ENCODE measurements at regions not wholly inside any gene's neighbourhood (a gene's known extent, or its start where the extent isn't known, plus 50 kb on each side); places are given as distances from the start of the nearest gene placed in this dataset.
A peak's percentile ranks its signal among the peaks of the same experiment; 100 is the strongest.
"Not testable (repeated sequence)": the region's sequence is repeated elsewhere in the genome, so short reads cannot be mapped to it uniquely, and the experiment has no call there.

DNA sequence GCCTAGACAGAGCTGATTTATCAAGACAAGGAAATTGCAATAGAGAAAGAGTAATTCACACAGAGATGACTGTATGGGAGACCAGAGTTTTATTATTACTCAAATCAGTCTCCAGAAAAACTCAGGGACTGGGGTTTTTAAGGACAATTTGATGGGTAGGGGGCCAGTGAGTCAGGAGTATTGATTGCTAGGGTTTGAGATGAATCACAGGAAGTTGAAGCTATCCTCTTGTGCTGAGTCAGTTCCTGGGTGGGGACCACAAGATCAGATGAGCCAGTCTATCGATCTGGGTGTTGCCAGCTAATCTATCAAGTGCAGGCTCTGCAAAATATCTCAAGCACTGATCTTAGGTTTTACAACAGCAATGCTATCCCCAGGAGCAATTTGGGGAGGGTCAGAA, 87.4 kb upstream of the TGIF2LY start:
- H3K4me1 ChIP-seq; H3K9me3 ChIP-seq; DNase-seq; H3K27me3 ChIP-seq; intact Hi-C loops (cut with DNase I); H3K36me3 ChIP-seq; H3K4me3 ChIP-seq; H3K27ac ChIP-seq: not testable (repeated sequence)
- no CpG with 5 or more reads among the region's 1 CpG for WGBS, 2 donors

DNA sequence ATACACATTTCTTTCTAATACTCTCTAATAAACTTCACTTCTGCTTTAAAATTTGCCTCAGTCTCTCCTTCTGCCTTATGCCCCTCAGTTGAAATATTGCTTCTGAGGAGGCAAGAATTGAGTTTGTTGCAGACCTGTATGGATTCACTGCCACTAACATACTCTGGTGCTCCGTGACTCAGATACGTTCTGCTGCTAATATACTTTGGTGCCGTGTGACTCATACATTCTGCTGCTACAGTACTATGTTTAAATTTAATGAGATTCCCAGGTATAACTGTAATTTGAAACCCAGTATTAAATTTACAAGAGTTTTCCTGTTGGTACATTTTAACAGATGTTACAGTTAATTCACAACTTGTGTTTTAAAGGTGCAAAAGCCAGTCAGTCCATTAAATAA, 84.3 kb upstream of the TGIF2LY start:
- H3K27ac ChIP-seq; H3K36me3 ChIP-seq; H3K27me3 ChIP-seq; H3K9me3 ChIP-seq; H3K4me1 ChIP-seq; H3K4me3 ChIP-seq; DNase-seq; intact Hi-C loops (cut with DNase I): not testable (repeated sequence)
- 85% methylated on average over 3 of the region's 3 CpGs; no CpG with 5 or more reads in 1 of the 2 donors for WGBS, 2 donors

DNA sequence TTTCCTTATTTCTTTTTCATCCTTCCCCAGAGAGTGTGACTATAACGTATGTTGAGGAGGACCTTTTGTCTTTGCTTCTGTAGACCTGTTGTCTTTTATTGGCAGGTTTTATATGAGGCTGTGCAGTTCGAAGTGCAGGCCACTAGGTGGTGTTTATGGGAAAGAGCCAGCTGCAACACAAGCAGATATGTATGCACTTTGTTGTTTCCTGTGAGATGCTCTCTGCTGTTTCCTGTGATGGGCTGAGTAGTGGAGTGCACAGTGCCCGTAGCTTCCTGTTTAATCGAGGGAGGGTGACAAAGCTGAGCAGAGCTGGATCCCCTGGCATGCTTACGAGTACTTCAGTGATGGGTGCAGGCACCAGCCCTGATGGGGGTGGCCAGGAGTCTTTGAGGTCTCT, 51.8 kb upstream of the TGIF2LY start:
- H3K4me1 ChIP-seq; H3K36me3 ChIP-seq; H3K27ac ChIP-seq; H3K4me3 ChIP-seq; H3K27me3 ChIP-seq; intact Hi-C loops (cut with DNase I); DNase-seq; H3K9me3 ChIP-seq: not testable (repeated sequence)
- TF ChIP-seq, protein P1, sequence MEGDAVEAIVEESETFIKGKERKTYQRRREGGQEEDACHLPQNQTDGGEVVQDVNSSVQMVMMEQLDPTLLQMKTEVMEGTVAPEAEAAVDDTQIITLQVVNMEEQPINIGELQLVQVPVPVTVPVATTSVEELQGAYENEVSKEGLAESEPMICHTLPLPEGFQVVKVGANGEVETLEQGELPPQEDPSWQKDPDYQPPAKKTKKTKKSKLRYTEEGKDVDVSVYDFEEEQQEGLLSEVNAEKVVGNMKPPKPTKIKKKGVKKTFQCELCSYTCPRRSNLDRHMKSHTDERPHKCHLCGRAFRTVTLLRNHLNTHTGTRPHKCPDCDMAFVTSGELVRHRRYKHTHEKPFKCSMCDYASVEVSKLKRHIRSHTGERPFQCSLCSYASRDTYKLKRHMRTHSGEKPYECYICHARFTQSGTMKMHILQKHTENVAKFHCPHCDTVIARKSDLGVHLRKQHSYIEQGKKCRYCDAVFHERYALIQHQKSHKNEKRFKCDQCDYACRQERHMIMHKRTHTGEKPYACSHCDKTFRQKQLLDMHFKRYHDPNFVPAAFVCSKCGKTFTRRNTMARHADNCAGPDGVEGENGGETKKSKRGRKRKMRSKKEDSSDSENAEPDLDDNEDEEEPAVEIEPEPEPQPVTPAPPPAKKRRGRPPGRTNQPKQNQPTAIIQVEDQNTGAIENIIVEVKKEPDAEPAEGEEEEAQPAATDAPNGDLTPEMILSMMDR (IDR thresholded peaks at IDR 0.05) = peak in 1 of 6 experiments; percentile 23
- no CpG with 5 or more reads among the region's 5 CpGs for WGBS, 2 donors
